NCI-H1694 treated with DMSO at 0.1 percent for 48 hours (cell line): ENCODE measurements at regions not wholly inside any gene's neighbourhood (a gene's known extent, or its start where the extent isn't known, plus 50 kb on each side); places are given as distances from the start of the nearest gene placed in this dataset.
A peak's percentile ranks its signal among the peaks of the same experiment; 100 is the strongest.
"Not testable (repeated sequence)": the region's sequence is repeated elsewhere in the genome, so short reads cannot be mapped to it uniquely, and the experiment has no call there.

Source experiments
- DNase-seq: peaks from one replicate; lab custom pipeline; 2025; lab: John Stamatoyannopoulos, UW

DNA sequence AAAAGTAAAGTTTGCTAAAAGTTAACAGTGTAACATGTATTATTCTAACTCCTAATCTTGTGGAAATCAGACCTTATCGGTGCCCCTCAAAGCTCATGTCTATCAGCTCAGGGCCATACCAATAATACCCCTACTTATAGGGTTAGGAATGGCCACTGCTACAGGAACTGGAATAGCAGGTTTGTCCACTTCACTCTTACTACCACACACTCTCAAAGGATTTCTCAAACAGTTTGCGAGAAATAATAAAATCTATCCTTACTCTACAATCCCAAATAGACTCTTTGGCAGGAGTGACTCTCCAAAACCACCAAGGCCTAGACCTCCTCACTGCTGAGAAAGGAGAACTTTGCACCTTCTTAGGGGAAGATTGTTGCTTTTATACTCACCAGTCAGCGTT lies 1677.7 kb downstream of the OLFM4 start:
- DNase-seq = no peak

DNA sequence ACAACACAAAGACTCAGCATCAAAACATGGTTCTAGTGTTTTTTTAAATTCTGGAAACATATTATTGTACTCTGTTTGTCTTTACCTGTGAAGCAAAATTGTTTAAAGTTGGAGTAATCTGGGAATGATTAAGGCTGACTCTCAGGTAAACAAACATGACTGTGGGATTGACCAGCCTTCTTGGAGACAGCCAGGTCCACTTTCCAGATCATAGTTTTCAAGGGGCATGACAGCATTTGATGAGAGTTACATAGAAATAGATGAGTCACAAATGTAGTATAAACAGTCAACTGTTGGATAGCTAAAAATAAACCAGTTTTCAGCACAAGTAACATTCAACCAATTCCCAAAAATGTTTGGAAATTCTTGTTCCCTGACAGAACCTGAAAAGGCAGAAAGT lies 1680.9 kb downstream of the OLFM4 start:
- no peak for DNase-seq

DNA sequence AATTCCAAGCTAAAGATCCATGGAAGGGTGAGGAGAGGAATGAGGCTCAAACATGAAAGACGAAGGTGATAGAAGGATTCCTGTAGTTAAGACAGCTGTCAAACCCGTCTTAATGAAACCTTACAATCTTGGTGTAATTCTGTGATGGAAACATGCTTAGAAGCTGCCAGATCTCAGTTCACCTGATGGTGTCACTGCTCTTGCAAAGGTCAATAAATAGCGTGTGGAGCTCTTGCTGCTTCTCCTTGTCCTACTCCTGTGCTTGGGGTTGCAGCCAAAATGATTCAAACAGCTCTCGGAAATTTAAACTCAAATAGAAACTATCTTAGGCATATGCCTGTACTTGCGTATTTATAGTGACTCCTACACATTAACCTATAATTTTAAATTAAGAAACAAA lies 1705.0 kb downstream of the OLFM4 start:
- no peak for DNase-seq

GRCh38 chr13:54737211-54737610 lies 1708.6 kb downstream of the OLFM4 start:
- not testable (repeated sequence) for DNase-seq

GRCh38 chr13:54742984-54743383 lies 1714.4 kb downstream of the OLFM4 start:
- no peak for DNase-seq

DNA sequence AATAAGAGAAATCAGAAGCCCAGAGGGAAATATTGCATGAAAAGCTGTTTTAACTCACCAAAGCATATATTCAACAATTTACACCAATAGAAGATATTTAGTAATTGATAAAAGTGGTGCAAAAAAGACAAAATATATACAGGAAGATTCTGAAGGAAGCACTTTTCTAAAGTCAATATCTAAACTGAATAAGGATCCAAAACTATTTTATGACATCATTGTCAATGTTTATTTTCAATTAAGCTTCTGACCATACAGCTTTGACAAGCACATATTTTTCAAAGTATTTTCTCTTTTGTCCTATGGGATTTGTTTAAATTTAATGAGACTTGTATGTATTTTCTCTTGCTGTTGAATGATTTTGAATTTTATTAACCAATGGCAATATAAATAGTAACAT lies 1716.1 kb downstream of the OLFM4 start:
- DNase-seq = no peak

DNA sequence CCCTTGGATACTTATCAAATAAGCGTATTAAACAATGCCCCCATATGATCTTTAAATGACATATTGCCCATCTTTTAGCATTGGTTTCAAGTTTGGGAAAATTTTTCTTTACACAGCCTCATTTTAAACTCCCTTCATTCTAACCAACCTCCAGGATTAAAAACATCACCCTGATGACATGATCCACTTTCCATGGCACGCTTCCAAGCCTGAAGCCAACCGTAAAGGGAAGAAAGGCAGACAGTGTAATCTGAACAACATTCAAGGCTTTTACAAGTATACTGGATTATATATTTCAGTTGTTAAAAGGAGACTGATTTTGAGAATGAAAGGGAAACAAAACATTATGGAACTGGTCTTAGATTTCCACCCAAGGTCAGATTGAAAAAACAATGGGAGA lies 1721.9 kb downstream of the OLFM4 start:
- peak; percentile 6 for DNase-seq

DNA sequence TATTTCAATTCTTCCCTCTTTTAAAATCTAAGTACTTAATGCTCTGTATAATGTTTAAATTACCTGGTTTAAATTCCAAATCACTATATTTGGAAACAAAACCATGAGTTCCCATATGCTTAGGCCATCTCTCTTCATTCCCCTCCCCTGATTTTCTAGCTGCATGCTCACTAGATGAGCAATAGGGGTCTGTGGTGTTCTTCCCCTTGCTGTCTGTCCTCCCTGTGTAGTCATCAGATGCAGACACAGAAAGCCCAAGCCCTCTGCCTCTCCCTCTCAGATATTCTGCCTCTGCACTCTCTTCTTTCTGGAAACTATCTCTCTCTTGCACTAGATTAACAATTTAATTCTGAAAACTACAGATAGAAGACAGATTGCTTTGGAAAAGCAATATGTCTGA lies 1730.2 kb downstream of the OLFM4 start:
- DNase-seq = no peak

GRCh38 chr13:54768214-54768613 lies 1739.6 kb downstream of the OLFM4 start:
- no peak for DNase-seq

- DNase-seq = no peak
Measured at GRCh38 chr13:54775501-54776191, 1747.0 kb downstream of the OLFM4 start.

DNA sequence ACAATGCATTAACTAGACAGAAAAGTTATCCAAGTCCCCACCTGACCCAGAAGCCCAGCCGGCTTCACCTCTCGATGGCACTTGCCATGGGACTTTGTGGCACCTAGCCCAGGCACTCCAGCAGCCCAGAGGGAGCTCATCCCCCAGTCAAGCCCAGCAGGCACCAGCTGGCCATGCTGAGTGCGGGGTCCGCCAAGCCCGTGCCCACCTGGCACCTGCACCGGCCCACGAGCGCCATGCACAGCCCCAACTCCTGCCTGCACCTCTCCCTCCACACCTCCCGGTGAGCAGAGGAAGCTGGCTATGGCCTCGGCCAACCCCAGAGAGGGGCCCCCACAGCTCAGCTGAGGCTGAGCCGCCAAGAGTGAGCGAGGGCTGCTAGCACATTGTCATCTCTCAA lies 1759.1 kb downstream of the OLFM4 start:
- no peak for DNase-seq

DNA sequence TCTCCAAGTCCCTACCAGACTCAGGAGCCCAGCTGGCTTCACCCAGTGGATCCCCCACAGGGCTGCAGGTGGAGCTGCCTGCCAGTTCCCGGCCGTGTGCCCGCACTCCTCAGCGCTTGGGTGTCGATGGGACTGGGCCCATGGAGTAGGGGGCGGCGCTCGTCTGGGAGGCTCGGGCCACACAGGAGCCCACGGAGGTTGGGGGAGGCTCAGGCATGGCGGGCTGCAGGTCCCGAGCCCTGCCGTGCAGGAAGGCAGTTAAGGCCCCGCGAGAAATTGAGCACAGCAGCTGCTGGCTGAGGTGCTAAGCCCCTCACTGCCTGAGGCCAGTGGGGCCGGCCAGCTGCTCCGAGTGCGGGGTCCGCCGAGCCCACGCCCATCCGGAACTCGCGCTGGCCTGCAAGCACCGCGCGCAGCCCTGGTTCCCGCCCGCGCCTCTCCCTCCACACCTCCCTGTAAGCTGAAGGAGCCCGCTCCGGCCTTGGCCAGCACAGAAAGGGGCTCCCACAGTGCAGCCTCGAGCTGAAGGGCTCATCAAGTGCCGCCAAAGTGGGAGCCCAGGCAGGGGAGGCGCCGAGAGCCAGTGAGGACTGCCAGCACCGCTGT lies 1771.1 kb downstream of the OLFM4 start:
- DNase-seq = no peak

GRCh38 chr13:54802226-54802625 lies 1773.6 kb downstream of the OLFM4 start:
- DNase-seq = no peak

DNA sequence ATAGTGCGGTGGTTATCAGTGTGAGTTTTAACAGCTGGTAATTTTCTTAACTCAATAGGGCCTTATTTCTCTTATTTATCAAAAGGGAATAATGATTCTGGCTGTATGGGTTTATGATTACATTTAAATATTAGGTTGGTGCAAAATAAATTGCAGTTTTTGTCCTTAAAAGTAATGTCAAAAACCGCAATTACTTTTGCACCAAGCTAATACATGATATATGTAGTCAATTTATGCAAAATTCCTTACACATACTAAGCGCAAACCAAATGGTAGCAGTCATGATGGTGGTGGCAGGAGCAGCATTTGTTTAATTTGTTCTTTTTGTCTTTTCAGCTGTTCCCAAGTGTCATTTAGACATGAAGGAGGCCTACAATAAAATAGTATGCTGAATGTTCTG lies 1777.1 kb downstream of the OLFM4 start:
- DNase-seq = no peak

DNA sequence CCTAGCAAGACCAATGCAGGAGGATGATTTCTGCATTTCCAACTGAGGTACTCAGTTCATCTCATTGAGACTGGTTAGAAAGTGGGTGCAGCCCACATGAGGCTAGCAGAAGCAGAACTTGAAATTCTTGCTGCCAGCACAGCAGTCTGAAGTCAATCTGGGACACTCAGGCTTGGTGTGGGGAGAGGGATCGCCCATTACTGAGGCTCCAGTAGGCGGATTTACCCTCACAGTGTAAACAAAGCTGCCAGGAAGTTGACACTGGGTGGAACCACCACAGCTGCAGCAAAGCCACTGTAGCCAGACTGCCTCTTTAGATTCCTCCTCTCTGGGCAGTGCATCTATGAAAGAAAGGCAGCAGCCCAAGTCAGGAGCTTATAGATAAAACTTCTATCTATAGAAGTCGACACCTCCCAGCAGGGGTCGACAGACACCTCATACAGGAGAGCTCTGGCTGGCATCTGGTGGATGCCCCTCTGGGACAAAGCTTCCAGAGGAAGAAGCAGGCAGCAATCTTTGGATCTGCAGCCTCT lies 1793.4 kb downstream of the OLFM4 start:
- not testable (repeated sequence) for DNase-seq

DNA sequence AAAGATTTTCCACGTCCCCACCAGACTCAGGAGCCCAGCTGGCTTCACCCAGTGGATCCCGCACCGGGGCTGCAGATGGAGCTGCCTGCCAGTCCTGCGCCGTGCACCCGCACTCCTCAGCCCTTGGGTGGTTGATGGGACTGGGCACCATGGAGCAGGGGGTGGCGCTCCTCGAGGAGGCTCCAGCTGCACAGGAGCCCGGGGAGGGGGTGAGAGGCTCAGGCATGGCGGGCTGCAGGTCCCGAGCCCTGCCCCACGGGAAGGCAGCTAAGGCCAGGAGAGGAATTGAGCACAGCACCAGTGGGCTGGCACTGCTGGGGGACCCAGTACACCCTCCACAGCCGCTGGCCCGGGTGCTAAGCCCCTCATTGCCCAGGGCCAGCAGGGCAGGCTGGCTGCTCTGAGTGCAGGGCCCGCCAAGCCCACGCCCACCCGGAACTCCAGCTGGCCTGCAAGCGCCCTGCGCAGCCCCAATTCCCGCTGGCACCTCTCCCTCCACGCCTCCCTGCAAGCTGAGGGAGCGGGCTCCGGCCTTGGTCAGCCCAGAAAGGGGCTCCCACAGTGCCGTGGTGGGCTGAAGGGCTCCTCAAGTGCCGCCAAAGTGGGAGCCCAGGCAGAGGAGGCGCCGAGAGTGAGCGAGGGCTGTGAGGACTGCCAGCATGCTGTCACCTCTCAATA lies 1800.9 kb downstream of the OLFM4 start:
- not testable (repeated sequence) for DNase-seq

DNA sequence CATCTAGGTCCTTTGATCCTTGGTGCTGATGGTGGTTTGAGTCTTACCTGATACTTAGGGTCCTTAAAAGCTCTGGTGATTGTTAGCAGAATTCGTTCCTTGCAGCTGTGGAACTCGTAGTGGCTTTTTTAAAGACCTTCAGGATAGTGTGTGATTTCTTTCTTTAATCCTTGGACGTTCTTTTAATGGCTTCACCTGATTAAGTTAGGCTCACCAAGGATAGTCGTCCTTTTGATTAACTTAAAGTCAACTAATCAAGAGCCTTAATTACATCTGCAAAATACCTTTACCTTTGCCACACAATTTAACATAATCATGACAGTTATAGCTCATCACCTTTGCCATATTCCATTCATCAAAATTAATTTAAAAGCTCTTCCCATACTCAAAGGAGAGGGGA lies 1807.7 kb downstream of the OLFM4 start:
- DNase-seq = no peak

DNA sequence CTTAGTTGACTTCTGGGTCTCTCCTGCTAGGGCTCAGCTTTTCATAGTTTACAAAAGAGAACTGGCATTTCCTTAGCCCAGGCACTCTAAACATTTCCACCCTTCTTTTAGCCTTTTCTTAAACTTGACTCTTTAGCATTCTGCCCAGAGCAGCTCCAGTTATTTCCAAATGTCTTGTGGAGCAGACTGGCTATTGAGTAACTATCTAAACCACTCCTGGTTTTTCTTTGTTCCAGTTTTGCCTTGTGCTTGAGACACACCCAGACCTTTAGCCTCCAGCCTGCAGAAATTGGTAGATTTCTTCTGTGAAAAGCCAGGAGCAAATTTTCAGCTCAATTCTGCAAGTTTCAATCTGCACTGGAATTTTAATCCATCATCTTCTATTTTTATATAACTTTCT lies 1813.1 kb downstream of the OLFM4 start:
- no peak for DNase-seq

DNA sequence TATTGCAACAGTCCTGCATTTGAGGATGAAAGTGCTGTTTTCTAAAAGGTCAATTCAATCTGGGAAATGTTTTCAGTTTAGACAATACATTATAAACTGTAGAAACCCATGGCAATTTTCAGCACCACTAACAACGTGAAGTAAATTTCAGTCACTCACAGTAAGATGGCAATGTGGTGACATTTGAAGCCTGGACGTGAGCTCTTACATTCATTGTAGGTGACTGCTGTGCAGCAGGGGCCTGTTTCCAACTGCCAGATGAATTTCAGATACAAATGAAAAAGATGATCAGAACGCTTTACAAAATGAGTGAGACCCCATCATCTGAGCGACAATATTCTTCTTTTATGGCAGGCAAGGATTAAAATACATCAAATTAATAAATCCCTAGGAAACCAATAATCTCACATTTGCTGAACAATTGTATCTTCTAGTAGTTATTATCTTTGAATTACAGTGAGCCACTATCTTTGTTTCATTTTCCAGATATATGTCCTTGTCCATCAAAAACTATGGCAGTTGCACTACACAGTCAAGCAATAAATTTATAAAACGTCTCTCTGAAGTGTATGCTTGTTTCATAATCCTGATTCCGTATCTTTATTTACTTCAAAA lies 1816.8 kb downstream of the OLFM4 start:
- no peak for DNase-seq

- no peak for DNase-seq
Measured at GRCh38 chr13:54852831-54853230, 1824.2 kb downstream of the OLFM4 start.

DNA sequence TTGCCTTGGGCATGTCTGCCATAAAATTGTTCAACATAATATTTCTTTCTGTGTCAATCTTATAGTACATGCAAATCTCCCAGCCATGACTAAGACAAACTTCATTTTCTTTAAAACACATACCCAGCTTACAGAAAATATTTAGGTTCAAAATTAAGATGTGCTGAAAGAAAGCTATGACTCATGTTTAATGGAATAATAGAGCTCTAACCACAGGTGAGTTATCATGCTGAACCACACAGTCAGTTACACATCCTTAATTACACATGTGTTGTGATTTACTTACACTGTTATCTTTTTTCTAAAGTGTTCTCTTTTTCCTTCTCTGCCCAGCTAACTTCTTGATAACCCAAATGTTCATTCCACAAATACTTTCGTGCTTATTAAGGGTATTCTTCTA lies 1831.2 kb downstream of the OLFM4 start:
- DNase-seq = no peak

GRCh38 chr13:54875111-54875510 lies 1846.5 kb downstream of the OLFM4 start:
- DNase-seq = no peak

DNA sequence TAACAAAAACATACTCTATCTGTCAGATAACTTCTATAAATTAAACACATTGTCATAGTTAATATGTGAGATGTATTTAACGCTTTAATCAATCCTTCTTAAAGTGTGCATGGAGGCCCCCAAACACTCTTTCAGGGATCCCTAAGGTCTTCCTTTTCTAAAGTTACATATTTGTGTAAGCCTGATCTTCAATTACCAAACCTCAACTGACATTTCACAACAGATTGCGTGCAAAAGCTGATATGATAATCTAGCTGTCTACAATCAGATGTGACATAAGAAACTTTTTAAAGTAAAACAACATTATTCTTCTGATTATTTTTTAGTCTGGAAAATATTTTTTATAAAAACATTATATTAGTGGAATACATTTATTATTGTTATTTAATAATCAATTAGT lies 1850.4 kb downstream of the OLFM4 start:
- no peak for DNase-seq
